MM.1S (cell line): ENCODE measurements at regions not wholly inside any gene's neighbourhood (a gene's known extent, or its start where the extent isn't known, plus 50 kb on each side); places are given as distances from the start of the nearest gene placed in this dataset.

Experiments
- DNase-seq: peaks from one replicate; pipeline ENCODE4 v3.0.0-alpha.2; 2015
- H2AFZ ChIP-seq: fragments of 300-600 bp; sonication (generic); 2 replicates; pipeline ENCODE4 v1.6.0; 2016; ENCODE audit warnings: antibody characterized with exemption, low read length
- H3F3A ChIP-seq: fragments of 300-600 bp; sonication (generic); 2 replicates; pipeline ENCODE4 v1.6.1; 2016; ENCODE audit warnings: mild to moderate bottlenecking, antibody characterized with exemption, low read length, moderate library complexity, mixed read lengths; ENCODE audit not compliant: insufficient read depth
- H3K27ac ChIP-seq: fragments of 300-600 bp; sonication (generic); 2 replicates; pipeline ENCODE4 v1.5.1; 2016; ENCODE audit warnings: mild to moderate bottlenecking, low read length
- H3K27me3 ChIP-seq: fragments of 300-600 bp; sonication (generic); replicated peaks from 2 replicates; pipeline ENCODE4 v1.6.0; 2016; ENCODE audit warnings: low read length; ENCODE audit not compliant: insufficient read depth
- H3K36me3 ChIP-seq: fragments of 300-600 bp; sonication (generic); replicated peaks from 2 replicates; pipeline ENCODE4 v1.6.1; 2016; ENCODE audit warnings: mild to moderate bottlenecking, low read length, mixed read lengths; ENCODE audit not compliant: insufficient read depth
- H3K4me1 ChIP-seq: fragments of 300-600 bp; sonication (generic); 2 replicates; pipeline ENCODE4 v1.6.1; 2016; ENCODE audit warnings: low read length, mixed read lengths
- H3K4me2 ChIP-seq: fragments of 300-600 bp; sonication (generic); 2 replicates; pipeline ENCODE4 v1.6.0; 2016; ENCODE audit warnings: low read depth, low read length
- H3K4me3 ChIP-seq: fragments of 300-600 bp; sonication (generic); 2 replicates; pipeline ENCODE4 v1.5.1; 2016; ENCODE audit warnings: low read length, mixed read lengths
- H3K79me2 ChIP-seq: fragments of 300-600 bp; sonication (generic); 2 replicates; pipeline ENCODE4 v1.6.1; 2016; ENCODE audit warnings: mixed run types, low read length, mixed read lengths
- H3K9ac ChIP-seq: fragments of 300-600 bp; sonication (generic); 2 replicates; pipeline ENCODE4 v1.6.1; 2016; ENCODE audit warnings: low read length, mixed read lengths
- H3K9me2 ChIP-seq: fragments of 300-600 bp; sonication (generic); replicated peaks from 2 replicates; pipeline ENCODE4 v1.6.1; 2016; ENCODE audit warnings: mild to moderate bottlenecking, low read length, mixed read lengths; ENCODE audit not compliant: insufficient read depth
- H3K9me3 ChIP-seq: fragments of 300-600 bp; sonication (generic); replicated peaks from 2 replicates; pipeline ENCODE4 v1.6.1; 2016; ENCODE audit warnings: mild to moderate bottlenecking, low read length, mixed read lengths; ENCODE audit not compliant: insufficient read depth
- H4K20me1 ChIP-seq: fragments of 300-600 bp; sonication (generic); 2 replicates; pipeline ENCODE4 v1.6.1; 2016; ENCODE audit warnings: mild to moderate bottlenecking, low read length, moderate library complexity, mixed read lengths; ENCODE audit not compliant: insufficient read depth
- EZH2 ChIP-seq: fragments of 300-600 bp; sonication (generic); optimal IDR thresholded peaks from 2 replicates; pipeline ENCODE3; 2017; ENCODE audit warnings: low read depth, mild to moderate bottlenecking, antibody characterized with exemption, low read length, mixed read lengths
- EZH2phosphoT487 ChIP-seq: fragments of 300-600 bp; sonication (generic); IDR thresholded peaks from 2 replicates; pipeline ENCODE4 v1.6.1; 2018; ENCODE audit warnings: antibody characterized with exemption, low read length
- TF ChIP-seq, protein P1 (sequence below): fragments of 300-600 bp; sonication (generic); IDR thresholded peaks from 2 replicates; pipeline ENCODE4 v1.5.1; 2016; ENCODE audit warnings: antibody characterized with exemption, low read length, mixed read lengths

DNA sequence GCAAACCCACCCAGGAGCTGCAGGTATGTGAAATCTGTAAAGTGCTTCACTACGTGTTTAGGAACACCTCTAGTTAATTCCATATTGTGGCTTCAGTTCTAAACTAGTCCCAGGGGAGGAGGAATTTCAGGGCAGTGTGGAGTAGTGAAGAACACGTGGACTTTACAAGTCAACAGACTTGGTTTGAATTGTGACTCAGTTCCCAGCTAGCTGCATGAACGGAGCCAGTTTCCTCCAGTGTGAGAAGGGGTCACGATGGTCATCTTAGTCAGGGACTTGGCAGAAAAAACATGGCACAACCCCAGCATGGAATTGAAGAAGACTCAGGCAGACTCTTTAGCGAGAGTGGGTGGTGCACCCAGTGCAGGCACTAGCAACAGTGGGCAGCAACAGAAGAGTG lies 175.7 kb upstream of the UBL3 start:
- Histone ChIP-seq H3K27me3 (no peaks in the 10 kb centered on the region), H2AFZ (no peak overlapping the region), H3K9me2 (no peaks in the 10 kb centered on the region), H3K4me2 (no peak overlapping the region), H3K4me3 (no peak overlapping the region), H3K36me3 (no peaks in the 10 kb centered on the region), H4K20me1 (no peaks in the 10 kb centered on the region), H3K27ac (no peak overlapping the region), H3K9ac (no peak overlapping the region), H3K4me1 (no peaks in the 10 kb centered on the region), H3K9me3 (no peaks in the 10 kb centered on the region), H3F3A (no peaks in the 10 kb centered on the region), H3K79me2 (no peaks in the 10 kb centered on the region)
- no peak for DNase-seq
- TF ChIP-seq EZH2phosphoT487 (no peak), EZH2 (no peak)
- TF ChIP-seq, protein P1, sequence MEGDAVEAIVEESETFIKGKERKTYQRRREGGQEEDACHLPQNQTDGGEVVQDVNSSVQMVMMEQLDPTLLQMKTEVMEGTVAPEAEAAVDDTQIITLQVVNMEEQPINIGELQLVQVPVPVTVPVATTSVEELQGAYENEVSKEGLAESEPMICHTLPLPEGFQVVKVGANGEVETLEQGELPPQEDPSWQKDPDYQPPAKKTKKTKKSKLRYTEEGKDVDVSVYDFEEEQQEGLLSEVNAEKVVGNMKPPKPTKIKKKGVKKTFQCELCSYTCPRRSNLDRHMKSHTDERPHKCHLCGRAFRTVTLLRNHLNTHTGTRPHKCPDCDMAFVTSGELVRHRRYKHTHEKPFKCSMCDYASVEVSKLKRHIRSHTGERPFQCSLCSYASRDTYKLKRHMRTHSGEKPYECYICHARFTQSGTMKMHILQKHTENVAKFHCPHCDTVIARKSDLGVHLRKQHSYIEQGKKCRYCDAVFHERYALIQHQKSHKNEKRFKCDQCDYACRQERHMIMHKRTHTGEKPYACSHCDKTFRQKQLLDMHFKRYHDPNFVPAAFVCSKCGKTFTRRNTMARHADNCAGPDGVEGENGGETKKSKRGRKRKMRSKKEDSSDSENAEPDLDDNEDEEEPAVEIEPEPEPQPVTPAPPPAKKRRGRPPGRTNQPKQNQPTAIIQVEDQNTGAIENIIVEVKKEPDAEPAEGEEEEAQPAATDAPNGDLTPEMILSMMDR, result no peak

DNA sequence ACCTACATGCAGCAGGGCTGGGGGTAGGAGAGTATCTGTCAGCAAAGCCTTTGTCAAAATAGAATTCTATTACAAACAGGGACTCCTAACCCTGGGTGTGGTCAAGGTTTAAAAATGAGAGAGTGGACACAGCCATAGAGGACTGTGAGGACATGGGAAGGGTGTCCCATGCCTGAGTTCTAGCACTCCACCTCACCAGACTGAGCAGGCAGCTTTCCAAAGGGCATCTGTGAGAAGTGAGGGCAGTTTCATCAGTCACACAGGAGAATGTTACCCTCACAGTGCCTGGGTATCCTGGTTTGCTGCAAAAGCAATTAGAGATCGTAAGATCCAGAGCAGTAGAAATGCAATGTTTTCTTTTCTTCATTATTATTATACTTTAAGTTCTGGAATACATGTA lies 174.9 kb upstream of the UBL3 start:
- no peaks in the 10 kb centered on the region for H3K4me1 ChIP-seq
- DNase-seq, result no peak
- no peaks in the 10 kb centered on the region for H3K36me3 ChIP-seq
- no peaks in the 10 kb centered on the region for H3F3A ChIP-seq
- no peaks in the 10 kb centered on the region for H4K20me1 ChIP-seq
- TF ChIP-seq EZH2phosphoT487 (no peak), EZH2 (no peak)
- TF ChIP-seq, protein P1, result no peak
- H3K27me3 ChIP-seq, result no peaks in the 10 kb centered on the region
- no peak overlapping the region for H3K4me2 ChIP-seq
- H3K79me2 ChIP-seq, result no peaks in the 10 kb centered on the region
- no peaks in the 10 kb centered on the region for H3K9me2 ChIP-seq
- no peak overlapping the region for H3K27ac ChIP-seq
- H3K4me3 ChIP-seq, result no peak overlapping the region
- H3K9ac ChIP-seq, result no peak overlapping the region
- no peak overlapping the region for H2AFZ ChIP-seq
- no peaks in the 10 kb centered on the region for H3K9me3 ChIP-seq

DNA sequence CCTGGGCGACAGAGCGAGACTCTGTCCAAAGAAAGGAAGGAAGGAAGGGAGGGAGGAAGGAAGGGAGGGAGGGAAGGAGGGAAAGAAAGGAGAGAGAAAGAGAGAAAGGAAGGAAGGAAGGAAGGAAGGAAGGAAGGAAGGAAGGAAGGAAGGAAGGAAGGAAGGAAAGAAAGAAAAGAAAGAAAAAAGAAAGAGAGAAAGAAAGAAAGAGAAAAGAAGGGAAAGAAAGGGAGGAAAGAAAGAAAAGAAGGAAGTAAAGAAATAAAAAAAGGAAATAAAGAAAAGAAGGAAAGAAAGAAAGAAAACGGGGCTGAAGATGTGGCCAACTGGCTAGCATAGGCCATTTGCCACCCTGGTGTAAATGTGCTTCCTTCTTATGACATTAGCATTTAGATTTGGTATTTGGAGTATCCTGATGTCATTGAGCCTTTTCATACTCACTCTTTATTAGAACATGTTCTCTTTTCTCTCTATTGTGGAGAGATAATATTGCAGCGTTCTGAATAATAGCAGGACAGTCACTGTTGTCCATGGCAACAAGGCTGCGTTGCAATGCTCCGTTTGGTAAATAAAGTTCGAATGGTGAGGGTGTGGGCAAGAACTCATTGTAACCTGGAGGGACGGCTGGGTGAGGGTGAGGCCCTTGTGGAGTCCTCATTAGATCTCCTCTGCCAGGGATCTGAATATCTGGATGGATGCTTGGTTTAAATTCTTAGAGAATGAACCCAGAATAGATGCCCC lies 173.9 kb upstream of the UBL3 start:
- no peak overlapping the region for H2AFZ ChIP-seq
- TF ChIP-seq, protein P1, result no peak
- no peak for TF ChIP-seq EZH2phosphoT487
- TF ChIP-seq EZH2, result no peak
- H3K9me3 ChIP-seq, result no peaks in the 10 kb centered on the region
- no peaks in the 10 kb centered on the region for H3K79me2 ChIP-seq
- H3F3A ChIP-seq, result no peaks in the 10 kb centered on the region
- no peaks in the 10 kb centered on the region for H3K36me3 ChIP-seq
- H3K4me1 ChIP-seq, result no peaks in the 10 kb centered on the region
- H3K9ac ChIP-seq, result no peak overlapping the region
- no peak overlapping the region for H3K4me2 ChIP-seq
- DNase-seq, result no peak
- no peak overlapping the region for H3K27ac ChIP-seq
- H4K20me1 ChIP-seq, result no peaks in the 10 kb centered on the region
- no peaks in the 10 kb centered on the region for H3K9me2 ChIP-seq
- no peaks in the 10 kb centered on the region for H3K27me3 ChIP-seq
- H3K4me3 ChIP-seq, result no peak overlapping the region
